ENCODE measurements at regions not wholly inside any gene's neighbourhood (a gene's known extent, or its start where the extent isn't known, plus 50 kb on each side); places are given as distances from the start of the nearest gene placed in this dataset.
"Not testable (repeated sequence)": the region's sequence is repeated elsewhere in the genome, so short reads cannot be mapped to it uniquely, and the experiment has no call there.

DNA sequence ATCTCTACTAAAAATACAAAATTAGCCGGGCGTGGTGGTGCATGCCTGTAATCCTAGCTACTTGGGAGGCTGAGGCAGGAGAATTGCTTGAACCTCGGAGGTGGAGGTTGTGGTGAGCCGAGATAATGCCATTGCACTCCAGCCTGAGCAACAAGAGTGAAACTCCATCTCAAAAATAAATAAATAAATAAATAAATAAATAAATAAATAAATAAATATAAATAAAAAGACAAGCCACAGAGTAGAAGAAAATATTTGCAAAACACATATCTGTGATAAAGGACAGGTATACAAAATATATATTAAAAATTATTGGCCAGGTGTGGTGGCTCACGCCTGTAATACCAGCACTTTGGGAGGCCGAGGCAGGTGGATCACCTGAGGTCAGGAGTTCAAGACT is 96.0 kb downstream of the MRPL57 start:
- H3K9me3 ChIP-seq (ENCODE audit: control insufficient read depth, insufficient read depth, low read length); H3K4me3 ChIP-seq (ENCODE audit: insufficient read depth, low read depth, low read length); H3K27ac ChIP-seq (ENCODE audit: insufficient read depth, low read length); H4K20me1 ChIP-seq (ENCODE audit: insufficient read depth, low read length); POLR2A ChIA-PET (ENCODE audit: unreplicated experiment); H3K4me1 ChIP-seq (ENCODE audit: control insufficient read depth, insufficient read depth, low read length); H3K18ac ChIP-seq (ENCODE audit: low read depth, low read length); H3K23ac ChIP-seq (ENCODE audit: low read depth, low read length); H3K9me1 ChIP-seq (ENCODE audit: insufficient read depth, low read length); H3K36me3 ChIP-seq (ENCODE audit: control insufficient read depth, insufficient read depth, low read length); H3K79me1 ChIP-seq (ENCODE audit: low read depth in 1 of 2, low read length in 2 of 2); DNase-seq; H2BK20ac ChIP-seq (ENCODE audit: low read depth, low read length); H3K56ac ChIP-seq (ENCODE audit: extremely low read depth, insufficient read depth, low read length); H3K9ac ChIP-seq (ENCODE audit: low read depth, low read length); H2AK5ac ChIP-seq (ENCODE audit: low read depth, low read length); H3K27me3 ChIP-seq (ENCODE audit: control insufficient read depth, insufficient read depth, low read length); H3K14ac ChIP-seq (replicated peaks; ENCODE audit: low read depth, low read length); H2BK5ac ChIP-seq (ENCODE audit: low read depth, low read length, poor library complexity, severe bottlenecking); H4K8ac ChIP-seq (ENCODE audit: low read depth in 2 of 2, low read length in 2 of 2); H3K4ac ChIP-seq (ENCODE audit: low read depth, low read length); H2AK9ac ChIP-seq (replicated peaks; ENCODE audit: low read depth, low read length, poor library complexity); H4K91ac ChIP-seq (ENCODE audit: insufficient read depth, low read depth, low read length); in situ Hi-C loops (cut with MboI; ENCODE audit: low sequenced_read_pairs); H2BK15ac ChIP-seq (ENCODE audit: low read depth, low read length); BruUV-seq (replicated peaks); H4K5ac ChIP-seq (ENCODE audit: low read depth, low read length); intact Hi-C loops (cut with micrococcal nuclease); H3K4me2 ChIP-seq (ENCODE audit: low read depth, low read length); dilution Hi-C loops (cut with HindIII; ENCODE audit: low sequenced_read_pairs, unreplicated experiment); CTCF ChIA-PET; ATAC-seq (ENCODE audit: low read depth); H2BK120ac ChIP-seq (ENCODE audit: low read depth, low read length); H2AFZ ChIP-seq (replicated peaks; ENCODE audit: low read length, poor library complexity): not testable (repeated sequence)
- WGBS, 2 experiments (ENCODE audit: extremely low coverage in 2 of 2, insufficient read length in 1 of 2), result no CpG with 5 or more reads among the region's 6 CpGs

DNA sequence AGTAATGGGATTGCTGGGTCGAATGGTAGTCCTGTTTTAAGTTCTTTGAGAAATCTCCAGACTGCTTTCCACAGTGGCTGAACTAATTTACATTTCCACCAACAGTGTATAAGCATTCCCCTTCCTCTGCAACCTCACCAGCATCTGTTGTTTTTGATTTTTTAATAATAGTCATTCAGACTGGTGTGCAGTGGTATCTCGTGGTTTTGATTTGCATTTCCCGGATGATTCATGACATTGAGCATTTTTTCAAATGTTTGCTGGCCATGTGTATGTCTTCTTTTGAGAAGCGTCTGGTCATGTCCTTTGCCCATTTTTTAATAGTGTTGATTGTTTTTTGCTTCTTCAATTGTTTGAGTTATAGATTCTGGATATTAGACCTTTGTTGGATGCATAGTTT is 98.0 kb downstream of the MRPL57 start:
- H4K20me1 ChIP-seq (ENCODE audit: insufficient read depth, low read length); H3K56ac ChIP-seq (ENCODE audit: extremely low read depth, insufficient read depth, low read length); H3K14ac ChIP-seq (replicated peaks; ENCODE audit: low read depth, low read length); H3K27me3 ChIP-seq (ENCODE audit: control insufficient read depth, insufficient read depth, low read length); H4K5ac ChIP-seq (ENCODE audit: low read depth, low read length); H3K9ac ChIP-seq (ENCODE audit: low read depth, low read length); H3K4me1 ChIP-seq (ENCODE audit: control insufficient read depth, insufficient read depth, low read length); H3K23ac ChIP-seq (ENCODE audit: low read depth, low read length); POLR2A ChIA-PET (ENCODE audit: unreplicated experiment); dilution Hi-C loops (cut with HindIII; ENCODE audit: low sequenced_read_pairs, unreplicated experiment); H3K18ac ChIP-seq (ENCODE audit: low read depth, low read length); H2AK5ac ChIP-seq (ENCODE audit: low read depth, low read length); H3K79me1 ChIP-seq (ENCODE audit: low read depth in 1 of 2, low read length in 2 of 2); H2BK120ac ChIP-seq (ENCODE audit: low read depth, low read length); H2BK5ac ChIP-seq (ENCODE audit: low read depth, low read length, poor library complexity, severe bottlenecking); intact Hi-C loops (cut with micrococcal nuclease); DNase-seq; ATAC-seq (ENCODE audit: low read depth); H3K4me2 ChIP-seq (ENCODE audit: low read depth, low read length); H4K91ac ChIP-seq (ENCODE audit: insufficient read depth, low read depth, low read length); in situ Hi-C loops (cut with MboI; ENCODE audit: low sequenced_read_pairs); H3K36me3 ChIP-seq (ENCODE audit: control insufficient read depth, insufficient read depth, low read length); H2AK9ac ChIP-seq (replicated peaks; ENCODE audit: low read depth, low read length, poor library complexity); BruUV-seq (replicated peaks); H3K27ac ChIP-seq (ENCODE audit: insufficient read depth, low read length); H4K8ac ChIP-seq (ENCODE audit: low read depth in 2 of 2, low read length in 2 of 2); H3K9me3 ChIP-seq (ENCODE audit: control insufficient read depth, insufficient read depth, low read length); CTCF ChIA-PET; H2AFZ ChIP-seq (replicated peaks; ENCODE audit: low read length, poor library complexity); H2BK15ac ChIP-seq (ENCODE audit: low read depth, low read length); H3K9me1 ChIP-seq (ENCODE audit: insufficient read depth, low read length); H3K4ac ChIP-seq (ENCODE audit: low read depth, low read length); H3K4me3 ChIP-seq (ENCODE audit: insufficient read depth, low read depth, low read length); H2BK20ac ChIP-seq (ENCODE audit: low read depth, low read length): not testable (repeated sequence)
- no CpG with 5 or more reads among the region's 4 CpGs for WGBS, 2 experiments (ENCODE audit: extremely low coverage in 2 of 2, insufficient read length in 1 of 2)

Data from IMR-90 (cell line).